UCSD-AML1 (cell line): ENCODE measurements at regions not wholly inside any gene's neighbourhood (a gene's known extent, or its start where the extent isn't known, plus 50 kb on each side); places are given as distances from the start of the nearest gene placed in this dataset.
"Not testable (repeated sequence)": the region's sequence is repeated elsewhere in the genome, so short reads cannot be mapped to it uniquely, and the experiment has no call there.

Experiments
- DNase-seq: peaks from one replicate; lab custom pipeline; 2025; ENCODE audit not compliant: unreplicated experiment; lab: John Stamatoyannopoulos, UW

GRCh38 chr16:13336907-13337881 lies 435.8 kb downstream of the SHISA9 start:
- DNase-seq, result not testable (repeated sequence)

DNA sequence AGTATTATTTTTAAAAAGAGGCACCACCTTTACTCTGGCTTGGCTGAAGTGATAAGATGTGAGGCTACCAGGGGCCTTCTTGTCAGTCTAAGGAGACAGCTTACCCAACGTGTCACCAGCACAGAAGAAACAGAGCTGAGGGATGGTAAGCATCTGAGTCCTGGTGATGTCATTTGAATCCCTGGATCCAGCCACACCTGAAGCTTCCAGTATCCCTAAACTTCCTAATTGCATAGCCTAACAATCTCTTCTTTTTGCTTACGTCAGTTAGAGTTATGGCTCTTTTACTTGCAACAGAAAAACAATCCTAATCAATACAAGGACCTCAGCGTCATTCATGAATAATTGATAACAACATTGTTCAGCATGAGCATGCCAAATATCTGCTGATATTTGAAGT lies 436.6 kb downstream of the SHISA9 start:
- DNase-seq, result no peak

- no peak for DNase-seq
These were observed 441.3 kb downstream of the SHISA9 start for GRCh38 chr16:13342675-13343074.

- no peak for DNase-seq
These were observed 442.6 kb downstream of the SHISA9 start for GRCh38 chr16:13344001-13344400.

DNA sequence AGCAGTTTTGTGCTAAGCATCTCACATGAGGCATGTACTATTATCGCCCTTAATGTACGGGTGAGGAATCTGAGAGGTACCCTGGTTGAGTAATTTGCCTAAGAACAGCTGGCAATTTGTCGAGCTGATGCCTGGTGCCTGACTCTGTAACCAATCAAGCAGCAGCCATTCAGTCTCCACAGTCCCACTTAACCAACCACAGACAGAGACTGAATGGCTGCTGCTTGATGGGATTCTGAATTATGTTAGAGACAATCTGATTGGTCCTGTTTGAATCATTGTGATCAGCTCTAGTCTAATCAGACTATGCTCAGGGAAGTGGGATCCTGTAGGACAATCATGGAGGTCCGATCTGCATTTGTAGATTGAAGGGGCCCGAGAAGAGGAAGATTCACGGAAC lies 447.0 kb downstream of the SHISA9 start:
- no peak for DNase-seq

- DNase-seq, result no peak
These were observed 448.6 kb downstream of the SHISA9 start for GRCh38 chr16:13350000-13350399.

DNA sequence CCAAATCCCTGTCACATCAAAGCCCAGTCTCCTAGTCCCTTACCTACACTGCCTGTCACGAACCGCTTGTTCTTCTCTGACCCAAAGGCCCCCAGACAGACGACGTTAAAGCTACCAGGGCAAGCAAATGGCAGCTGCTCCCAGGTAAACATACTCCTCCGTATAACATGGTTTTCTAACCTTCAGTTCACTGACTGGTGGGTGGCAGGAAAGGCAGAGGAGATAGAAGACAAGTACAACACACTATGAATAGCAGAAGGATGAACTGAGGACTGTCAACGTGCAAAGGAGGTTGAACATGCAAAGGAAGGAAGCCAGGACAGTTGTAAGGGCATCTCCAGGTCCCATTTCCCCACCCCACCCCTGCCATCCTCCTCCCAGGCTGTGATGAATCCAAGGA lies 449.8 kb downstream of the SHISA9 start:
- no peak for DNase-seq

- DNase-seq, result no peak
These were observed 450.3 kb downstream of the SHISA9 start for GRCh38 chr16:13351601-13352217.

- DNase-seq, result not testable (repeated sequence)
These were observed 451.4 kb downstream of the SHISA9 start for GRCh38 chr16:13352796-13353195.

DNA sequence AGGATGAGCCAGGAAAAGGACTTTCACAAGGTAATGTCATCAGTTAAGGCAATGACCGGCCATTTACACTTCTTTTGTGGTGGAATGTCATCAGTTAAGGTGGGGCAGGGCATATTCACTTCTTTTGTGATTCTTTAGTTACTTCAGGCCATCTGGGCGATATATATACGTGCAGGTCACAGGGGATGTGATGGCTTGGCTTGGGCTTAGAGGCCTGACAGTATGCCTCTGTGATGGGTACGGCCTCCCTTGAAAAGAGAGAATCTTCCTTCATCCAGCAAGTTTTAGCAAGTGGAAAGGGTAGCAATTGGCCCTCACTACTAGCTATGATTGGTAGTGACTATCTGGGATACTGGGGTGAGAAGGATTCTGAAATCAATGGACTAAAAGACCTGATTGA lies 456.4 kb downstream of the SHISA9 start:
- DNase-seq, result not testable (repeated sequence)

- no peak for DNase-seq
These were observed 458.4 kb downstream of the SHISA9 start for GRCh38 chr16:13359835-13360234.

DNA sequence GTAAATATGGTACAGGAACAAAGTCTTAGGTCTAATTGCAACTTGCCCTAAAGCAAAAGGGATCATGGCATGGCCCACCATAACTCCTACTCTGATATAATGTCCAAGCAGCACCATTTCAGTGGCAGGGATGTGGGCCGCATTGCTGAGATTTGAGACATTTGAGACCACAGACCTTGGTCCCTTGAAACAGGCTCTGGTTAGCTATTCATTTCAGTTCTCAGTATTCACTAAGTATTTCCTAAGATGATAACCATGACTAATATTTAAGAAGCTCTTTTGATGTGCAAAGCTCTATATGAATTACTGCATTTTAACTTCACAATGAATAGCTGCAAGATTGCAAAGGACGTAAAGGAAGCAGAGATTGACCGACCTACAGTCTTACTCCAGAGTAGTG lies 471.0 kb downstream of the SHISA9 start:
- no peak for DNase-seq

- no peak for DNase-seq
These were observed 474.8 kb downstream of the SHISA9 start for GRCh38 chr16:13376174-13376573.

- no peak for DNase-seq
These were observed 475.7 kb downstream of the SHISA9 start for GRCh38 chr16:13377143-13377542.

DNA sequence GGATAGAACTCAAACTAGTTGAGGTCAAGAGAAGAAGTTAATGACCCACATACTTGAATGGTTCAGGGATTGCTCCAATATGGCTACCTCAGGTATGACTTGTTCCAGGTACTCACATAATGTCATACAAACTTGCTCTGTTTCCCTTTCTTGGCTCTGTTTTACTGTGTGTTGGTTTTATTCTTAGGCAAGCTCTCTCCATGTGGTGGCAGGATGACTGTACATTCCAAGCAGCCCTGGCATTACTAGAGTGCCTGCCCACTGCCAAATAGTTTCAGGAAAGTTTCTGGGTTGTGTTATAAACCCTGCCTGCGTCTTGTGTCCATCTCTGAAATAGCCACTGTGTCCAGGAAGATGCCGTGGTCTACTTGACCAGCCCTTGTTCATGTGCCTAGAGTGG lies 476.8 kb downstream of the SHISA9 start:
- no peak for DNase-seq

- no peak for DNase-seq
These were observed 477.9 kb downstream of the SHISA9 start for GRCh38 chr16:13379266-13379665.

- DNase-seq, result not testable (repeated sequence)
These were observed 484.0 kb downstream of the SHISA9 start for GRCh38 chr16:13385156-13386040.

DNA sequence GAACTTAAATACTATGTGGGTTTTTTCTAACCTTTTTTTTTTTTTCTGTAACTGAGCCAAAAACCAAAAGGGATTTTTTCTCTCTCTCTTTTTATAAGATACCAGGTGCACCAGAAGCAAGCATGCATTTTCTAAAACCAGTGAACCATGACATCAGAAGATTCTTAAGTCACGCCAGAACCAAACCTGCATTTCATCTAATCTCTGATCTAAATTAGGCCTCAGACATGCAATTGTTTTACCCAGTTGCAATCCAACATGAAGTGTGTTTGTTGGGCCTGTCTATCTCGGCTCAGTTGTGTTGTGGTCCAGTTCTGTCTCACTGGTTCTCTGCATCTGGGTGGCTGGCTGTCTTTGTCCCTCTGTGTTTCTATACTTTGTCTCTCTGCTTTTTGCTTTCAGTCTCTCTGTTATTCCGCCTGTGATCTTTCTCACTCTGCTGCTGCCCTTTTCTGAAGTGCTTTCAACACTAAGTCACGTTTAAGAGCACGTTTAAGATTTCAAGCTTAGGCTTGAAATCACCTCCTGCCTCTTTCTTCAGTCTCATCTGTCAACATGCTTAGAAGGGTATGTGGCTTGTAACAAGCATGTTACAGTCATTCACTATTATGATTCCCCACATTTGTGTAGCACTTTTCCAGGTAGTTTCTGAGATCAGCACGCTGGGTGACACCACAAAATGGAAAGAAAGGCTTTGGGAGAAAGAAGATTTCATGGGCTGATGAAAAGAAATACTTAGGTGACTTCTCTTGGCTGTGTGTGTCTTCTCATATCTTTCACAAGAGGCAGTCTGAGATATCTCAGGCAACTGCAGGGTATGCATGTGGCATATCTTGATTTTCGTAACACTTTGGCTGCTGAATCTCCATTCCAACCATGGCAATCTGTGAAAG lies 488.9 kb downstream of the SHISA9 start:
- DNase-seq, result no peak

- DNase-seq, result no peak
These were observed 489.5 kb downstream of the SHISA9 start for GRCh38 chr16:13390986-13391305.

DNA sequence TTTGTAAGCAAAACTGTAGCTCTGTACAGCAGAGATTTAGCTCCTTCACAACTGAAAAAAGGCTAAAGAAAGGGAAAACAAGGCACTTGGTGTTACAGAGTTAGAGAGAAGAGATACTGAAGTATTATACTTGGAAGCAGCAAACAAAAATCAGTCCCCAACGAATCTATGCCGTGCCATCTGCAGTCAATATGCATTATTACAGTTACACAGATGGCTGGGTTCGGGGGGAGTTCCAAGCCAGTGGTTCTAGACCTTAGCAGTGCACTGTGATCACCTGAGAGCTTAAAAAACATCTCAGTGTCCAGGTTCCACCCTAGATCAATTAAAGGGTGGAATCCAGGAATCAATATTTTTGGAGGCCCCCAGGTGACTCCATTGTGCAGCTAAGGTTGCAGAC lies 489.9 kb downstream of the SHISA9 start:
- no peak for DNase-seq
